DMS79 treated with DMSO at 0.1 percent for 48 hours (cell line): ENCODE measurements at regions not wholly inside any gene's neighbourhood (a gene's known extent, or its start where the extent isn't known, plus 50 kb on each side); places are given as distances from the start of the nearest gene placed in this dataset.

Experiments used
- DNase-seq: peaks from one replicate; lab custom pipeline; 2025; lab: John Stamatoyannopoulos, UW

DNA sequence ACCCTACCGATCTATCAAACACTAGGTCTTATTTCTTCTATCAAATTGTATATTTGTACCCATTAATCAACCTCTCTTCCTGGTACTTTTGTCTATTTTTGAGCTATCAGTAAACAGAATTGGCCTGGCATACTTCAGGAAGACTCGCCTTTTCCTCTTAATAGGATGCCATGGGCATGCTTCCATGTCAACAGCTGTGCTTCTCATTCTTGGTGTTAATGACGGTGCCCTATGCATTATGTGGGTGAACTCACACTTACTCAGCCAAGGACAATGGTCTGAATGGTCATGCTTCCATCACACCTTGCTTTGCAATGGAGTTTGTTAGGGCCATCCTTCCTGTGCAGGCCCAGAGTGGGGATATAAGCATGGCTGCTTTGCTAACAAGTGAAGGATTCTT lies 521.8 kb downstream of the MIAT start:
- DNase-seq: no peak

GRCh38 chr22:27181537-27181936 lies 524.1 kb downstream of the MIAT start:
- no peak for DNase-seq

DNA sequence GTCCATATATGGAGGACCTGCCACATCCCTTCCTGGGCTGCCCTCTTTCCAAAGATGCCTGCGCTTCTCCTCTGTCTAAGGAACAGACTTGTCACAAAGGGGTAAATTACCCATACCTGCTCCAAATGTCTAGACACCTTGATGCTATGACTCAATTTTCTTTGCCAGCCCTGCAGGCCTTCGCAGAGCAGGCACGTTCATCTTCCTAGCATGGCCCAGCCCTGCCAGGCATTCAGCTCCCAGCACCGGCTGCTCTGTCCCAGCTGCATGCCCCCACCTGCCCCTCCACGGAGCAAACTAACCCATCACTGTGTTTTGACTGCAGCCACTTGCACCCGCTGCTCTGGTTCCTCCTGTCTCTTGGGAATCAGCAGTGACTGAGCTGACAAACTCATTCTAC lies 526.1 kb downstream of the MIAT start:
- no peak for DNase-seq

- no peak for DNase-seq
Observed at GRCh38 chr22:27185099-27185709, 527.8 kb downstream of the MIAT start.

- DNase-seq: no peak
Observed at GRCh38 chr22:27185760-27186302, 528.4 kb downstream of the MIAT start.

- DNase-seq: no peak
Observed at GRCh38 chr22:27186643-27187042, 529.3 kb downstream of the MIAT start.

DNA sequence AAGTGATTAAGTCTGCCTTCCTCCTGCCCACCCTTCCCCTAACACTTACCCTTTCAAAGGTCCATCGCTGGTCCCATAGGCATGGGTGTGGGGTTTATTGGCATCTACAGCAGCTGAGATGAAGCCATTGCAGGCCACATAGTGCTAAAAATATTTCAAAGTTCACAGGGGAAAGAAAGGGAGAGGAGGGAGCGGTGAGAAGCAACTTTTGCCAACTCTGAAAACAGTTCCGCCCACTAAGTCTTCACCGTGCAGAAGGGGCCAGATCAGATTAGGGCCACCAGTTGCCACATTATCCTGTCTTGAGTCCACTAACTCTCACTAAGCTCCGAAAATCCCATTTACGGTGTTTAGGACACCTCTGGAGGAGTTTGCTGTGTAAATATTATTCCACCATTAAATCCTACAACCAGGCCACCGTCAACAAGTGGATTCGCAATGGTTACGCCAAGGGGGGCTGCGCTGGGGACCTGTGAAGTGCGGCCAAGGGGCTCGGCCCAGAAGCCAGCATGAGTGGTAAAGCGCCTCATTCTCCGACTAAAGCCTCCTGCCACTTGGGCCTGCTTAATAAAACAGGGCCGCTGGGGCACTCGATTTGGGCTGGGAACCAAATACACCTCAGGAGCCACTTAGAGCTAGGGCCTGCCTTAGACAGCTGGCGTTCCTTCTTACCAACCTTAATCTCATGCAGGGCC lies 534.9 kb downstream of the MIAT start:
- DNase-seq: no peak

DNA sequence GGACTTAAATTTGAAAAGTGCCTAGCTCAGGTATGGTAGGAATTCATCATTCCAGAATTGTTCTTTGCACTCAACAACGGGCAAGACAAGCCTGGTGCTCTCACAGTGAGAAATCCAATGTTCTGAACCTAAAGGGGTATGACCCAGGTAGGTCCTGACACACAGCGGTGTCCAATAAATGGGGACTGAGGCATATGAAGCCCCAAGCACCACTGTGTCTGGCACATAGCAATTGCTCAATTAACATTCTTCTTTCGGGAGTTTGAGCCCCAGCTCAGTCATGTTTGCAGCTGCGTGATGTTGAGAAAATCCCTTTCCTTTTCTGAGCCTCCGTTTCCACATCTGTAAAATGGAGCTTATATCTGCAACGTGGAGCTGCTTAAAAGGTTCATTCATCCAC lies 535.8 kb downstream of the MIAT start:
- no peak for DNase-seq

DNA sequence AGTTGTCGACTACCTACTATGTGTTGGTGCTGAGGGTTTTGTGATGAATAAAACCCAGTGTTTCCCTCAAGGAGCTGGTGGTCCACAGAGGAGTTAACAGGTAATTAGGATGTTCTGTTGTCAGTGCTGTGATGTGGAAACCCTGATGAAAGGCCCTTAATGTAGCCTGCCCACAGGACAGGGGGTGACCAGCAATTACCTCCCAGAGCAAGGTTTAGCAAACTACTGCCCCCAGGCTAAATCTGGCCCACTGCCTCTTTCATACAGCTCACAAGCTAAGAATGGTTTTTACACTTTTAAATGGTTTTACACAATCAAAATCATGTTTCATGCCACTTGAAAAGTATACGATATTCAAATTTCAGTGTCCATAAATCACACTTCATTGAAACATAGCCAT lies 536.2 kb downstream of the MIAT start:
- no peak for DNase-seq

DNA sequence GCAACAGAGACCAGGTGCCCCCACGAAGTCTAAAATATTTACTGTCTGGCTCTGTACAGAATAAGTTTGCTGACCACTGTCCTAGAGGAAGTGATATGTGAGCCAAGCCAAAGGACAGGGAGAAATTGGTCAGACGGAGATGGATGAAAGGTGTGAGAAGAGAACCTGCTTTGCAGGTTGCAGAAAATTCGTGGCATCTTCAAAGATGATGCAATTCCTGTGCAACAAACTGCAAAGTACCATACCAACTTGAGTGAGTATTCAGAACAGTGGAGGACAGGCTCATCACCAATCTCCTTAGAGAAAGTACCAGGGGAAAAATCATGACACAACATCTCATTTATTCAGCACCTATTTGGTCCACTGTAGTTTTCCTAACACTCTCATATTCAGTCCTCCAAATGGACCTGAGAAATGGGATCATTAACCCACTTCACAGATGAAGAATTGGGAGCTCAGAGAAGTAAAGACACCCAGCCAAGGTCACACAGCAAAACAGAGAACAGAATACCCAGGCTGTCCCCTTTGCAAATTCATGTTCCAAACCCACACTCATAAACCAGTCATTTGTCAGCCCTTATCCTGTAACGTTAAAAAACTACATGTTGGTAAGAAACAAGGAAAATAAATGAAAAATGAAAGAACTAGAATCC lies 536.8 kb downstream of the MIAT start:
- DNase-seq: no peak

DNA sequence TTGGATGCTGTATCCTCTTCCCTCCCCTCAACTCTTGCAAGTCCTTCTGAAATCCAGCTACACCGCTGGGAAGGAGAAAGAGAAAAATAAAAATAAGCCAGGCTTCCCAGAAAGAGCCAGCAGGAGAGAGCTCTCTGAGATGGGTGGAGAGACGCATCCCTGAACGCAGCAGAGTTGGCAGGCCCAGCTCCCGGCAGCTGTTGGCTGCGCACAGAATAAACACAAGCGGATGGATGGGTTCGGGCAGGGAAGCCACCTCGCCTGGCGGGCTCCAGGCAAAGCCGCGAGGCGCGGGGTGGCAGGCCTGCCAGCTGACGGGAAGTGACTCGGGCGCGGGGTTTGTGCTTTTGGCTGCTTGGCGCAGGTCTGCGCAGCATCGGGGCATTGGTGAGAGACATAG lies 537.7 kb downstream of the MIAT start:
- DNase-seq: no peak

GRCh38 chr22:27195494-27195893 lies 538.1 kb downstream of the MIAT start:
- DNase-seq: no peak

- DNase-seq: no peak
Observed at GRCh38 chr22:27196606-27197005, 539.2 kb downstream of the MIAT start.

DNA sequence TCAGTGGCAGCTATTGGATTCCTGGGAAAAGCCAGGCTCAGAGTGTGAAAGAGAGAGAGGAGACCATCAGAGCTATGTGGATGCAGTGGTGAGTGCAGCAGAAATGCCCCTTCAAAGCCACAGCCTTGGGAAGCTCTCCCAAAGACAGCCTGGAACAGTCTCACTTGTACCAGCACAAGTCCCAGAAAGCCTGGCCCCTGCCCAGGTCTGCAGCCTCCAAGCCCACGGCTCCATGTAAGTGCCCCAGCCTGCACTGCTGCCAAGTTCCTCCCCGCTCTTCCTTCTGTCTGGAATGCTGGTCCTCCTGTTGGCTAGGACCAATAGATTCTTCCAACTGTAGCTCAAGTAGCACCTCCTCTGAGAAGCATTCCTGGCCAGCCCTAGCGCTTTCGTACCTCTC lies 539.7 kb downstream of the MIAT start:
- DNase-seq: no peak

DNA sequence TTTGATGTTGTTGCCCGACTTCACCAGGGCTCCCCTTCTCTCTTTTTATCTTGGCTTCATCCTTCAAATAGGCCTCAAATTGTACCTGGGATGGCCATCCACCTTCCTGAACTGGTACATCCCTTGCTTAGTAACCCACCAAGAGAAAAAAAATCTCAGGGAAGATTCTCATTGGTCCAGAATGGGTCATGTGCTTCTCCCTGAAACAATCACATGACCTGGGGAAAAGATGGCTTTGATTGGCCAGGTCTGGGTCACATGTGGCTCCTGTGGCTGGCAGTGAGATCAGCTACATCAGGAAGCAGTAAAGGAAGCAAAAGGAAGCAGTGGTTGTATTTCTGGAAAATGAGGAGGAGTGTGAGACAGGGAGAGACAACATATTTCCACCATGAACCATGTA lies 540.2 kb downstream of the MIAT start:
- DNase-seq: no peak

GRCh38 chr22:27198518-27199035 lies 541.2 kb downstream of the MIAT start:
- DNase-seq: no peak

GRCh38 chr22:27199354-27199753 lies 542.0 kb downstream of the MIAT start:
- DNase-seq: no peak

- no peak for DNase-seq
Observed at GRCh38 chr22:27201276-27201675, 543.9 kb downstream of the MIAT start.

DNA sequence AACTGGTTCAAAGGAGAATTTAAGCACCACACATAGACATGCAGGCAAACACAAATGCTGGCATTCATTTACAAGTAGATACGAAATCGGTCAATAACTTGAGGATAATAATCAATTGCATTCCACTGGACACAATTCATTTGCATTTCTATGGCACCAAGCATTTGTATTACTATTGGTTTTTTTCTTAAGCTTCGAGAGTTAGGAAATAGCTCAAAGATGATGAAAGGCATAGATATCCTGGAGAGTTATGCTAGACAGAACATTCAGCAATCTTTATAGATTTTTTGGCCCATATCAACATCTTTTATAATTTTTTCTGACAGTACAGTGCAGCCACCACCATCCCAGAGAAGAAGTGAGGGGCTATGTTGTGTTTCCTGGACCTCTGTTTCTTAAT lies 544.4 kb downstream of the MIAT start:
- DNase-seq: no peak

GRCh38 chr22:27203276-27203660 lies 545.9 kb downstream of the MIAT start:
- no peak for DNase-seq

- no peak for DNase-seq
Observed at GRCh38 chr22:27204280-27204679, 546.9 kb downstream of the MIAT start.

DNA sequence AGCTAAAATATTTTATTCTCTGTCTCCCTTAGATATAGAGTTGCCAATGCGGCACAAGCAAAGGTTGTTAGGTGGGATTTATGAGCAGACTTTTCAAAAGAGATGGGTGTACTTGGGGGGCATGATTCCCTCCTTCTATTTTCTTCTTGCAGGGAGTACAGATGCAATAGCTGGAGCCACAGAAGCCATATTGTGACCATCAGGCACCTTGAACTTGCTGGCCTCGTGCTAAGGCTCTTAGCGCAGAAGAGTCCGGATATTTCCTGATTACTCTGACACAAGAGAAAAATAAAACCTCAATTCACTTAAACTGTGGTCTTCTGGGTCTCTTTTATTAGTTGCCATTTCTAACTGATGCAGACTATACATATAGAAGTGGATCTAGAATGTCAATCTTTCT lies 547.4 kb downstream of the MIAT start:
- DNase-seq: no peak
